NB4 (cell line): ENCODE measurements at regions not wholly inside any gene's neighbourhood (a gene's known extent, or its start where the extent isn't known, plus 50 kb on each side); places are given as distances from the start of the nearest gene placed in this dataset.

Source experiments
- MYC ChIP-seq: IDR thresholded peaks from 2 replicates; pipeline ENCODE4 v1.6.1; 2011; ENCODE audit warnings: low read depth, low read length
- POLR2A ChIP-seq: IDR thresholded peaks from 2 replicates; pipeline ENCODE4 v1.6.1; 2011; ENCODE audit warnings: mild to moderate bottlenecking; ENCODE audit not compliant: insufficient read length; ENCODE audit errors: extremely low read depth
- TF ChIP-seq, protein P1 (sequence below): IDR thresholded peaks from one replicate; pipeline ENCODE4 v1.5.1; 2012; ENCODE audit warnings: low read depth, low read length
- TF ChIP-seq, protein P2 (sequence below): IDR thresholded peaks from 2 replicates; pipeline ENCODE4 v1.6.1; 2011; ENCODE audit warnings: low read depth, low read length

DNA sequence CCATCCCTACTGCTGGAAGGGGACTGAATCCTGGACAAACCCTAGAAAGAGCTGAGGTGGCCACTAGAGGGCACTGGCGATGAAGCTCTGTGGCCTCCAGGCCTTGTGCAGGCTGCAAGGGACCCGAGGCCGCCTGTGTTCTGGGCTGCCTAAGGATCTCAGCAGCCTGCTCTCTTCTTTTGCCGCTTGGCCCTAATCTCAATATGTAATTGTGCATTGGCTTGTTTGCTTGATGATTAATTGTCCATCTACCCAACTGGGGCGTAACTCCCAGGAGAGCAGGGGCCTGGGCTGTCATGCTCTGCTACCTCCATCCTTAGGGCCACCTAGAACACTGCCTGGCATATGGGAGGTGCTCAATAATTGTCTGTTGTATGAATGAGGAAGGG, 73.8 kb downstream of the SYNE3 start:
- TF ChIP-seq, protein P1, sequence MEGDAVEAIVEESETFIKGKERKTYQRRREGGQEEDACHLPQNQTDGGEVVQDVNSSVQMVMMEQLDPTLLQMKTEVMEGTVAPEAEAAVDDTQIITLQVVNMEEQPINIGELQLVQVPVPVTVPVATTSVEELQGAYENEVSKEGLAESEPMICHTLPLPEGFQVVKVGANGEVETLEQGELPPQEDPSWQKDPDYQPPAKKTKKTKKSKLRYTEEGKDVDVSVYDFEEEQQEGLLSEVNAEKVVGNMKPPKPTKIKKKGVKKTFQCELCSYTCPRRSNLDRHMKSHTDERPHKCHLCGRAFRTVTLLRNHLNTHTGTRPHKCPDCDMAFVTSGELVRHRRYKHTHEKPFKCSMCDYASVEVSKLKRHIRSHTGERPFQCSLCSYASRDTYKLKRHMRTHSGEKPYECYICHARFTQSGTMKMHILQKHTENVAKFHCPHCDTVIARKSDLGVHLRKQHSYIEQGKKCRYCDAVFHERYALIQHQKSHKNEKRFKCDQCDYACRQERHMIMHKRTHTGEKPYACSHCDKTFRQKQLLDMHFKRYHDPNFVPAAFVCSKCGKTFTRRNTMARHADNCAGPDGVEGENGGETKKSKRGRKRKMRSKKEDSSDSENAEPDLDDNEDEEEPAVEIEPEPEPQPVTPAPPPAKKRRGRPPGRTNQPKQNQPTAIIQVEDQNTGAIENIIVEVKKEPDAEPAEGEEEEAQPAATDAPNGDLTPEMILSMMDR: peak; percentile 90
- TF ChIP-seq POLR2A (no peak), MYC (peak; percentile 25; the same call in 1 of the 2 replicates)
- TF ChIP-seq, protein P2, sequence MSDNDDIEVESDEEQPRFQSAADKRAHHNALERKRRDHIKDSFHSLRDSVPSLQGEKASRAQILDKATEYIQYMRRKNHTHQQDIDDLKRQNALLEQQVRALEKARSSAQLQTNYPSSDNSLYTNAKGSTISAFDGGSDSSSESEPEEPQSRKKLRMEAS: no peak
